22Rv1 (cell line): ENCODE measurements at regions not wholly inside any gene's neighbourhood (a gene's known extent, or its start where the extent isn't known, plus 50 kb on each side); places are given as distances from the start of the nearest gene placed in this dataset.

Experiments
- ZFX ChIP-seq: fragments of 450-650 bp; IDR thresholded peaks from 2 replicates; pipeline ENCODE4 v1.6.1; 2017; ENCODE audit warnings: antibody characterized with exemption, borderline replicate concordance
- TF ChIP-seq, protein P1 (sequence below): fragments of 450-650 bp; IDR thresholded peaks from 2 replicates; pipeline ENCODE4 v1.5.1; 2017; ENCODE audit warnings: mild to moderate bottlenecking

GRCh38 chr9:118128313-118128712 is 424.1 kb downstream of the TLR4 start:
- TF ChIP-seq, protein P1, sequence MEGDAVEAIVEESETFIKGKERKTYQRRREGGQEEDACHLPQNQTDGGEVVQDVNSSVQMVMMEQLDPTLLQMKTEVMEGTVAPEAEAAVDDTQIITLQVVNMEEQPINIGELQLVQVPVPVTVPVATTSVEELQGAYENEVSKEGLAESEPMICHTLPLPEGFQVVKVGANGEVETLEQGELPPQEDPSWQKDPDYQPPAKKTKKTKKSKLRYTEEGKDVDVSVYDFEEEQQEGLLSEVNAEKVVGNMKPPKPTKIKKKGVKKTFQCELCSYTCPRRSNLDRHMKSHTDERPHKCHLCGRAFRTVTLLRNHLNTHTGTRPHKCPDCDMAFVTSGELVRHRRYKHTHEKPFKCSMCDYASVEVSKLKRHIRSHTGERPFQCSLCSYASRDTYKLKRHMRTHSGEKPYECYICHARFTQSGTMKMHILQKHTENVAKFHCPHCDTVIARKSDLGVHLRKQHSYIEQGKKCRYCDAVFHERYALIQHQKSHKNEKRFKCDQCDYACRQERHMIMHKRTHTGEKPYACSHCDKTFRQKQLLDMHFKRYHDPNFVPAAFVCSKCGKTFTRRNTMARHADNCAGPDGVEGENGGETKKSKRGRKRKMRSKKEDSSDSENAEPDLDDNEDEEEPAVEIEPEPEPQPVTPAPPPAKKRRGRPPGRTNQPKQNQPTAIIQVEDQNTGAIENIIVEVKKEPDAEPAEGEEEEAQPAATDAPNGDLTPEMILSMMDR, result no peak
- no peak for TF ChIP-seq ZFX
